Stimulated activated CD8-positive, alpha-beta memory T cell treated with anti-CD3 and anti-CD28 coated beads, Interleukin-7, amount 100 ng/mL, for 4 hours (primary cell): ENCODE measurements at regions not wholly inside any gene's neighbourhood (a gene's known extent, or its start where the extent isn't known, plus 50 kb on each side); places are given as distances from the start of the nearest gene placed in this dataset.

Source experiments
- DNase-seq, 2 donors: peaks; one replicate each; pipeline ENCODE4 v3.0.0-alpha.2; 2020; ENCODE audit warnings: low read depth in 2 of 2

DNA sequence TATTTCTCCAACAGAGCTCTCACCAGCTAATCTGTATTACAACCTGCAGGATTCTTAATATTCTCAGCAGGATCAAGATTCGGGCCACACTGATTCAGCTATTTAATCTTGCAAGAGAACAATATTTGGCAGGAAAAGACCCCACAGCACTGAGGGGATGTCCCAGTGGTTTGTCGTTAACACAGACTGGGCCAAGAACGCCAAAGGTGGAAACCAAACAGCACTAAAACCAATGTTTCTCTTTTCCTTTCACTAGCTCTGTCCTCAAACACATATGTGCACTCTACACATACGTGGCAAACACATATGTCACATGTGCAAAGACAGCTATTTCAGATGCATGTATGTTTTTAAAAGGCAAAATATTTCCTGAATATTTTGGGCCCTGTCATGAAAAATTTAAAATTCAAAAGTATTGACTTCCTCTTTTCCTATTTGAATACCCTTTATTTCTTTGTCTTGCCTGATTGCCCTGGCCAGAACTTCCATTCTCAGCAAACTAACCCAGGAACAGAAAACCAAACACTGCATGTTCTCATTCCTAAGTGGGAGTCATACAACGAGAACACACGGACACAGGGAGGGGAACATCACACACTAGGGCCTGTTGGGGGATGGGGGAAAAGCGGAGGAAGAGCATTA, 51.7 kb upstream of the NEBL start:
- no peak for DNase-seq
